GM18951 (cell line): ENCODE measurements at regions not wholly inside any gene's neighbourhood (a gene's known extent, or its start where the extent isn't known, plus 50 kb on each side); places are given as distances from the start of the nearest gene placed in this dataset.

Experiments
- POLR2A ChIP-seq: IDR thresholded peaks from 4 replicates; pipeline ENCODE4 v1.6.1; 2011; ENCODE audit warnings: mild to moderate bottlenecking; ENCODE audit not compliant: insufficient read length, insufficient read depth; ENCODE audit errors: extremely low read depth
- in situ Hi-C: fragments of 300-500 bp; cut with MboI; formaldehyde crosslinking; loops from one replicate; pipeline ENCODE4 v1.12.0; 2022; ENCODE audit warnings: low sequenced_read_pairs, mixed read lengths, inconsistent platforms; ENCODE audit not compliant: unreplicated experiment

DNA sequence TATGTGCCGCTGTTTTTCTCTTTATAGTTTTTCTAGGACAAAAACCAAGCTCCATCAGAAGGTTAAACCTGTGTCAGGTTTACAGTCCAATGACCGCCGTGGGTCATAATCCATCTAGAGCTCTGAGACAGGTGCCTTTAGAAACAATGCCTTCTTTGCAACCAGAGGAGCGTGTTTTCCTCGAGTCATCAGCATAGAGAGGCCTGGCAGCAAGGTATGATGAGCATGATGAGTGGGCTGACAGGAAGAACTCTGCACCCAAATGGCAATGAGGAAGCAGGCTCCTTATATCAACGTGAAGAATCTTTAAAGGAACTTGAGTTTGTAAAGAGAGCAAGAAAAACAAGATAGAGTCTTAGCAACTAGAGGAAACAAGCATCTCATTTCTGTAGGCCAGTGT lies 60.5 kb upstream of the NUDT4 start:
- in situ Hi-C loops, result no loop called here

DNA sequence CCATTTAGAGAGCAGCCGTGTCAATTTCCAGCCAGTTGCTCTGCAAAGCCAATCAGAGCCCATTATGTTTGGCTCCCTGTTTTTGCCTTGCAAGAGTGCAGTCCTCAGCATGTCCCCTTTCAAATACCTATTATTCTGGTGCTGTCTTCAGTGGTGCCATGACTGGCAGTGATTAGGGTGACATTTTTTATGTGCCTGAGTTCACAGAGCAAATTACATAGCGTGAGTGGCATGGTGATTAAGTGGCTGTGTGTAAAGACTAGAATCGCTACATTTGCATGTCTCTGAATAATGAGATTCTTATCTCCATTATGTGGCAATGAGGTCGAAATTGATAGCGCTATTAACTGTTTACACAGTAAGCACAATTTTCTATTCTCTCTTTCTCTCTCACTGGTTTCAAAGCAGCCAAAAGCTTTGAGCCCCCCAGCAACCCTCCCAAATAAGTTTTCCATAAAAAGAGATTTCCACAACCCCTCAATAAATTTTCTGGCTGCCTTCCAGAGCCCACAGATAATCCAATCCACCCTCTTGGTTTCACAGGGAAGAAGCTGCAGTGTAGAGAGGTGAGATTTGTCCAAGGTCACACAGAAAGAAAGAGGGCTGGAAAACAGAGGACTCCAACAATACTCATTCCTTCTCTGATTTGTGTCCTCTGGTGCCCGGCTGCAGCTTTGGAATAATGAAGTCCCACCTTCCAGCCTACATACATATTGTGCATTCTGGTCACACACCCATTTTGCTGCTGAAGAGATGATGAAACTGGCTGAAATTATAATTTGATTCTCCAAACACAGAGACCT lies 58.8 kb upstream of the NUDT4 start:
- in situ Hi-C loops, result no loop called here
- TF ChIP-seq POLR2A, result no peak

More for the DNA sequence above, 60.5 kb upstream of the NUDT4 start:
- TF ChIP-seq POLR2A, result no peak

DNA sequence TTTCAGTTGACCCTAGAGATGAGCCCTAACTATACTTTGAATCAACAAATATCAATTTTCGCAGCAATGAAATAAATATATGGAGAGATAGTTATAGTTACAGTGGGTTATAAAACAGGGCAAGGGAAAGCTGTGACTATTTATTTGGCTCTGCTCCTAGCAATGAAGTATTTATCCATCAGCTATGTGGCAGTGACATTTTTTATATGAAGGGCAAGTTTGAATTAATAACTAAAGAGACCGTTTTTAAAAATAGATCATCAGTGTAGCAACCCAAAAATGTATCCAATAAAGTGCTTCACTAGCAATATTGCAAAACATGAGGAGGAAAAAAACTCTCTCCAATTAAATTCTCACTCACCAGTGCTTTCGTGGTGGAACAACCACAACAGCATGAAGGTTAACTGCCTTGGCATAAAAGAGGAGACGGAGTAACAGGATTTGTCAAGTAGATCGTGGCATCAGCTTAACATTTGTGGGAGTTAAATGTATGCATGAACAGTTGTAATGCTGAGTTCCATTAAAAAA lies 58.1 kb upstream of the NUDT4 start:
- no peak for TF ChIP-seq POLR2A
- in situ Hi-C loops, result no loop called here

DNA sequence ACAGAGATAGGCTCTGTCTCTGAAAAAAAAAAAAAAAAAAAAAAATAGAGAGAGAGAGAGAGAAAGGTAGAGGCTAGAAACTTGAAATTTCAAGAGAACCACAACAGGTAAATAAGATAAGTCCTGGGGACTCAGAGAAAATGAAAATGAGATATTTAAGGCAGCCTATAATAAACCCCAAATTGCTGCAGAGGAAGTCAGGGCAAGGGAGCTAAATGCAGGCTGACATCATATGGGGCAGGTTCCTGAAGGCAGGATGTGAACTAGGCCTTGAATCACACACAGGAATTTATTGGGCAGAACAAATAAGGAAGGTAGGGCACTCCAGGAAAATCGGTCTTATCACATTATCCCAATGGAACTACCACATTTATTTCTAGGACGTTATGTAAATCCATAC lies 54.9 kb upstream of the NUDT4 start:
- TF ChIP-seq POLR2A, result no peak
- in situ Hi-C loops, result no loop called here

- TF ChIP-seq POLR2A, result no peak
- in situ Hi-C loops, result no loop called here
Observed at GRCh38 chr12:93323625-93324329, 53.9 kb upstream of the NUDT4 start.

GRCh38 chr12:93325855-93326254 lies 51.9 kb upstream of the NUDT4 start:
- in situ Hi-C loops, result no loop called here
- TF ChIP-seq POLR2A, result no peak
